ENCODE measurements at regions not wholly inside any gene's neighbourhood (a gene's known extent, or its start where the extent isn't known, plus 50 kb on each side); places are given as distances from the start of the nearest gene placed in this dataset.

DNA sequence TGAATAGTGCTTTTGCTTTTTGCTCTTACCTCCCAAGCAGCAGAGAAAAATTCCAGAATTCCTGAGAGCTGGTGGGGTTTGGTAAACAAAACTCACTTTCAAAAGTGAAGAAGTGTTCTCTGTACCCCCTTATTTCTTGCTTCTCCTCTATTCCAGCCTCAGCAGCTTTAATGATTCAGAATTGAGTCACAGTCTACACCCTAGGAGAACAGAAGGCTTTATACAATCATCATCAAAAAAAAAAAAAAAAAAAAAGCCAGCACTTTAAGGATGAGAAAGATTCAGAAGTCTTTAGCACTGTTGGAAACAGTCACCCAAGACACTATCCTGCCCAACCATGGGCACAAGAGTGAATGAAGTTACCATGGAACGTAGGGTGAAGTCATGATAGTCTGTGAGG lies 1583.1 kb upstream of the PCDH10 start:
- TF ChIP-seq ZFP3 (CRISPR knock-in tag; IDR thresholded peaks at IDR 0.05) (no peak), ISL1 (CRISPR knock-in tag; IDR thresholded peaks at IDR 0.05) (no peak), ARNTL (CRISPR knock-in tag; IDR thresholded peaks at IDR 0.05; ENCODE audit: borderline replicate concordance, low read depth) (no peak), PATZ1 (CRISPR knock-in tag; IDR thresholded peaks at IDR 0.05; ENCODE audit: borderline replicate concordance) (no peak), TCF4 (CRISPR knock-in tag; IDR thresholded peaks at IDR 0.05; ENCODE audit: borderline replicate concordance) (no peak), ESRRG (CRISPR knock-in tag; IDR thresholded peaks at IDR 0.05) (no peak), ZNF565 (CRISPR knock-in tag; conservative IDR thresholded peaks at IDR 0.05; ENCODE audit: low read depth) (no peak)
